HG02571 (cell line): ENCODE measurements at regions not wholly inside any gene's neighbourhood (a gene's known extent, or its start where the extent isn't known, plus 50 kb on each side); places are given as distances from the start of the nearest gene placed in this dataset.
"Not testable (repeated sequence)": the region's sequence is repeated elsewhere in the genome, so short reads cannot be mapped to it uniquely, and the experiment has no call there.

Experiments
- ATAC-seq: cut with Tn5 transposase; IDR thresholded peaks from one replicate; pipeline ENCODE4 v1.9.1; 2021; ENCODE audit warnings: mild to moderate bottlenecking, moderate library complexity; ENCODE audit not compliant: unreplicated experiment

DNA sequence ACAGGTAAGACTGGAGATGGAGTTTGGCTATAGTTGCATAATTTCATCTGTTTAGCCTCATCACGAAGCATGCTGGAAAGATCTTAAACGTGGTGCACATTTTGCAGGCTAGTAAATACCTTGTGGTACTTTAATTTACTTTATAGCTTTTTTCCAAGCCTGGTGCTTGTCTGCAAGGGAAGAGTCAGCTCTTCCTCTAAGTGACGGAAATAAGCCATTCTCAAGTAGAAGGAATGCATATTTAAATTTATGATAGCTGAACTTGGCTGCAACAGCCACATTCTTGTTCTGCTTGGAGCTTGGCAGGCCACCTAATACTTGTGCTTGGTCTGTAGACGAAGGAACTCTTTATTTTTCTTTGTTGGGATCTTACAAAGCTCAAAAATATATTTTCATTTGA is 188.0 kb upstream of the PIK3R1 start:
- ATAC-seq, result no peak

DNA sequence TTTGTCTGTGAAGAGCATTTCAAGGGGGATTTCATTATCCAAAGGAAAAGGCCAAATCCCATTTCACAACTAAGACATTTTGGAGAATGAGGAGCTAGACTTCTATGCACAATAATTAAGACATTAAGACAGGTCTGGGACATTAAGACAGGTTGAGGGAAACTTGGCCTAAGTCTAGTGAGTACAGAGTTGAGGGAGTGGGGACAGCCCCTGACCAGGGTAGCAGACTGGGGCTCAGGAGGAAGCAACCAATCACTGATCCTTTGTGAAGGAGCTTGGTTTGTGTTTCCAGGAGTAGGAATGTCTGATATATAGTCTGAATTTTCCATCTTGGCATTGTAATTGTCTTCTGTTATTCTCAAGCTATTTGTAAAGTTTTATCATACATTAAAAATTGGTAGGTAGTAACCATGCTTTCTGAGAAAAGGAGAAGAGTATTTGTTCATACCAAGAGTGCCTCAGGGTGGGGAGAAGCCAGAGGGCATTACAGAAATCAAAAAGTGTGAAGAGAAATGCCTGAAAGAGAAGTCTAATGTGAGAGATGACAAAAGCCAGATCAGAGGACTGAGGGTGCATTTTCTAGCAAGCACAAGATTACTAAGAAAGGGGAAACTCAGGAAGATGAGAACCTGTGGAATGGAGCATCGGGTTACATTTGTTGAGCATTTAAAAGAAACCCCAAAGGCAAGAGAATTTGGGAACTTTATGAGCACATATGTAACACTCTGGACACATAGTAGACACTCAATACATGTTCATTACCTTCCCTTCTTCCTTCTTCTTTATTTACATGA is 189.3 kb upstream of the PIK3R1 start:
- ATAC-seq, result no peak

- no peak for ATAC-seq
These were observed 191.1 kb upstream of the PIK3R1 start for GRCh38 chr5:68024426-68024825.

DNA sequence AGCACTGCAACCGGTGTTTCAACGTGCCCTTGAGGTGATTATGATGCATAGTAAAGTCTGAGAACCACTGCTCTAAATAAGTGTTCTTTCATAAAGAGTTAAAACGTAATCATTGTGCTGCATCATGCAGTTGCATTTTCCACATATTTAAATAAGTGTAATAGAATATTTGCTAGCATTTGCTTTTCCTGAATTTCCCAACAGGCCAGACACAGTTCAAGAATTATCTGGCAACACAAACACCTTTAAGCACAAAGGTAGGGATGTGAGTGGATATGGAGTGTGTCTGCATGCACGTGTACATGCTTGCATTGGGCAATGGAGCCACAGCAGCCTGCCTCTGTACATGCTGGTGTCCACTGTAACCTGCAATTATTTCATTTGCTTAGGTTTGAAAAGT is 193.6 kb upstream of the PIK3R1 start:
- no peak for ATAC-seq

DNA sequence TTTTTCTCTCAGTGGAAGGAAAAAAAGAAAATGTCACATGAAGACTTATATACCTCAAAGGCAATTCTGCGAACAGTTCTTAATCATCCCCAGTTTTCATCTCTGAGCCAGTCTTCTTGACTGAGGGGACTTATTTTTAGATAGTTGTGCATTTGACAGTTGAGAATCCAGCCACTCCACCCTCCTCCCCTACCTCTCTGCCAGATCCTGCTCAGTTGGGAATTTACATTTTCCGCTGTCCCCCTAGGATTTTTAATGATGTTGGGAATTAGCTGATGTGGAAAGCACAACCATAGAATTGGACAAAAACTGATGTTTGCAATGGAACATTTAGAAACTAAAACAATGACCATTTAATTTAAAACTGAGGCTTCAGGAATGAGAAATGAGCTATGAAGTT is 194.3 kb upstream of the PIK3R1 start:
- ATAC-seq, result no peak

DNA sequence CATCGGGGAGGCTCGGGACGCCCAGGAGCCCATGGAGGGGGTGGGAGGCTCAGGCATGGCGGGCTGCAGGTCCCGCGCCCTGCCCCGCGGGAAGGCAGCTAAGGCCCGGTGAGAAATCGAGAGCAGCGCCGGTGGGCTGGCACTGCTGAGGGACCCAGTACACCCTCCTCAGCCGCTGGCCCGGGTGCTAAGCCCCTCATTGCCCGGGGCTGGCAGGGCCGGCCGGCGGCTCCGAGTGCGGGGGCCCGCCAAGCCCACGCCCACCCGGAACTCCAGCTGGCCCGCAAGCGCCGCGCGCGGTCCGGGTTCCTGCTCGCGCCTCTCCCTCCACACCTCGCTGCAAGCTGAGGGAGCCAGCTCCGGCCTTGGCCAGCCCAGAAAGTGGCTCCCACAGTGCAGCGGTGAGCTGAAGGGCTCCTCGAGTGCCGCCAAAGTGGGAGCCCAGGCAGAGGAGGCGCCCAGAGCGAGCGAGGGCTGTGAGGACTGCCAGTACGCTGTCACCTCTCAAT is 195.0 kb upstream of the PIK3R1 start:
- not testable (repeated sequence) for ATAC-seq

DNA sequence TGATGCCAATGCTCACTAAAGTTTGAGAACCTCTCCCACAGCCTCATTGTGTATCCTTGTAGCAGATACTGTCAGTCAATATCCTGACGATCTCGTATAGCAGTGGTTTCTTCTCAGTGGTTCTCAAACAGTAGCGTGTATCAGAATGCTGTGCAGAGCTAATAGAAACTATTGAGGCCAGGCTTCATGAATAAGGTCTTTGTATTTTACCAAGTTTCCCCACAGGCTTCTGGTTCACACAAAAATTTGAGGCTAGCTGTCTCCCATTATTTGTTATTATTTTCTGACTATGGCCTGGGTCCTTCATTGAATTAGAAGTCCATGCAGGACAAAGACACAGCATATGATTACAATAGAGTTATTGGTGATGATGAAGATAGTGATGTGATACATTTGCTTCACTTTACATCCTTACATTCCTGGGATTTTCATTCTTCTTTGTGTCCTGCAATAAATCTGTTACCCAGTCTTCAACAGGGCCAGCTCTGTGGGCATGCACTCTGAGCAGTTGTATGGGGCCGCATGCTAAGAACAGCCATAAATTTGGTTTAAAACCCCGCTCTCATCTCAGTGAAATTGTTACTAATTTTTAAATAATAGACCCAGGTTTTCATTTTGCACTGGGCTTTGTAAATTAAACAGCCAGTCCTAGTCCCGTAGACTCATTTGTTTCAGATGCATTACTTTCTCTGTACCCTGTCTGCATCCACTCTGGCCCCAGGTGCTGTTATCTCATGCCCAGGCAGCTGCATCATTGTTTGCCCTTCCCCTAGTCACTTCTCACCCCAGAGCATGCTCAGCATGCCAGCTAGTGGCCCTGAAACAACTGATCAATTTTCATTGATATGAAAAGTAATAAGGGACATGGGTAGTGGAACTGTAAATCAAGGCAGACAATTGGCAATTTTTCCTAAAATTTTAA is 199.9 kb upstream of the PIK3R1 start:
- no peak for ATAC-seq

DNA sequence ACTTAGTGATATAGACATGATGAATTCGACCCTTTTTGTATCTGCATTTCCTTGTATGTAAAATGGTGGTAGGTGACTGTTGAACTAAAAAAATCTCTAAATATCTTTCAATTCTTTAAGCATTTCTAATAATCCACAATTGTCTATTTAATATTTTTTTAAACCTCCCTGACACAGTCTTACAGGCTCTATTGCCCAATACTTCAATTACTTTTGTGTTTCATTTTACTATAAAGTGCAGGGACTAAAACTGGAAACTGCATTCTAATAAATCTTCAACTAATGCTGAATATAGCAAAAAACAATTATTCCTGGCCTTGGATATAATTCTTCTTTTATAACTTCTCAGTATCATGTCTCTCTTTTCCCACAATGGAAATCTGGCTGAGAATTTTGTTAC is 202.7 kb upstream of the PIK3R1 start:
- ATAC-seq, result no peak

DNA sequence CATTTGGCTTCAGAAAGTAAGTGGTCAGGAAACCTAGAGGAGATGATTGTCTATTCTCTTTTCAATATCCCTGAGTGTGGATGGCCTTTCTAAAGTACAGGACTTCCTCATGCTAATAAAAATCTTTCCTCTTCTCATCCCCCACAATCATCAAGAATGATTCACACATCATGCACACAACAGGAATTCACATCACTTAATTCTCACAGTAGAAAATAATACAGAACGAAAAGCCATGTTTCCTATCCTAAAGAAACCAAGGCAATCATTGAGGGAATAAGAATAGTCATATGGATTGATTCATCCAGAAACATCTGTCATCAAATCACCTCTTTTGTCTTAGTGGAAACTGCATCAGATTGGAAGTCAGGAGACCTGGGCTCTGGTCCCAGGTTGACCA is 203.1 kb upstream of the PIK3R1 start:
- ATAC-seq, result no peak

- no peak for ATAC-seq
These were observed 203.8 kb upstream of the PIK3R1 start for GRCh38 chr5:68011801-68012200.

GRCh38 chr5:68011259-68011760 is 204.2 kb upstream of the PIK3R1 start:
- no peak for ATAC-seq

DNA sequence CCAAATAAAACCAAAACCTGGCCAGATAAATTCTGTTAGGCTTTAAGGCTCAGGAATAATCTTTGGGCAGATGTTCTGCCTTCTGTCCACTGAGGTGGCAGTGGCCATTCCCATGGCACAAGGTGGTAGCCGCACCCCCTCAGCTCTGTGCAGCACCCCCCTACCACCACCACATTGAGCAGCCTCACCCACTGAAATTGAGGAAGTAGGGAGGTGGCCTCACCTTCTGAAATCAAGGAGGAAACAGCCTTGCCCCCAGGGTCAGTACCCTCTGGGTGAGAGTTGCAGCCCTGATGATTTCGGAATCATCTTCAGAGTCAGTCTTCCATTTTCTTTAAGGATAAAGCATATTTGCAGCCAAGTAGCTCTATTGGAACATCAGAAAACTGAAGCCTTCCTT is 204.8 kb upstream of the PIK3R1 start:
- ATAC-seq, result no peak

DNA sequence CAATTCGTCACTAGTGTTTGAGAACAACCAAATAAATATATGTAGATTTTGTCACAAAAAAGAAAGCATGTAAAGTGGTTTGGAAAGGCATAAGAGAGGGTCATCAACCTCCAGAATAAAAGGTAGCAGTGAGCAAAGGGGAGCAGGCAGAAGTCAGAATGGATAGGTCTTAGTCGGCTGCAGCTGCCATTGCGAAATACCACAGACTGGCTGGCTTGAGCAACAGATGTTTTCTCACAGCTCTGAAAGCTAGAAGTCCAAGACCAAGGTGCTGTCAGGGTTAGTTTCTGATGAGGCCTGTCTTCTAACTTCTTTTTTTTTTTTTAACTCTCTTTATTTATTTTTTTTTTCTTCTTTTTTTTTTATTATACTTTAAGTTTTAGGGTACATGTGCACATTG is 208.1 kb upstream of the PIK3R1 start:
- ATAC-seq, result no peak

GRCh38 chr5:68002836-68003235 is 212.7 kb upstream of the PIK3R1 start:
- no peak for ATAC-seq

DNA sequence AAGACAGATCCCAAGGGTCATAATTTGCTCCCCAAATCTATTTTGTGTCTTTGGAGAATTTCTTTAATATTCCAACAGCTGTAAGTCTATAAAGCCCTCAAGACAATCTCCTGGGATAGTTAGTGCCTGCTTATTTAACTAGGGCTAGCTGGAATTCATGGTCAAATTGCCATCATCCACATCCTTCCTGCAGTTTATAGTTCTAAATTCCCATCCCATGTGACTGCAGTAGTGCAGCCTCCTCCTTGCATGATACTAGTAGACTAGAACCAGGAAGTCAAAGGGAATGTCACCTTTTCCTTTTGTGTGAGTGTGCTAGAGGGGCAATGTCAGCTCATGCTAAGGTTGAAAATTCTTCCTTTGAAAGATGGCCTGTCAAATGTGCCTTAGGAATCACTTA is 214.8 kb upstream of the PIK3R1 start:
- no peak for ATAC-seq

DNA sequence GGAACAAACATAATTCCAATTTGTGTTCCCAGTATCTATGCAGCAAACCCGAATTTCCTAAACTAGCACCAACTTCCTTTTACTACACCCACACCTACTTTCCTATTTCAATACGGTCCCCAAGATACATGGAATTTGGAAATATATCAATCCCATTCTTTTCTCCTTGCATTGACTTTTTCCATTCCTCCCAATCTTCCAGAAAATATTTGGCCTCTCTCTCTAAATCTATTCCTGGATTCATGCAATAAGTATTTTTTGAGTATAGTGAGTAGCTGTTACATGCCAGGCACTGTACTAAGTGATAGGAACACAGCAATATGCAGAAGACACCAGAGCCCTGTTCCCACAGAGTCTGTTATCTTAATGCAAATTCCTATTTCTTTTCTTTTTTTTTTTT is 216.2 kb upstream of the PIK3R1 start:
- no peak for ATAC-seq

GRCh38 chr5:67998709-67999261 is 216.8 kb upstream of the PIK3R1 start:
- ATAC-seq, result no peak

DNA sequence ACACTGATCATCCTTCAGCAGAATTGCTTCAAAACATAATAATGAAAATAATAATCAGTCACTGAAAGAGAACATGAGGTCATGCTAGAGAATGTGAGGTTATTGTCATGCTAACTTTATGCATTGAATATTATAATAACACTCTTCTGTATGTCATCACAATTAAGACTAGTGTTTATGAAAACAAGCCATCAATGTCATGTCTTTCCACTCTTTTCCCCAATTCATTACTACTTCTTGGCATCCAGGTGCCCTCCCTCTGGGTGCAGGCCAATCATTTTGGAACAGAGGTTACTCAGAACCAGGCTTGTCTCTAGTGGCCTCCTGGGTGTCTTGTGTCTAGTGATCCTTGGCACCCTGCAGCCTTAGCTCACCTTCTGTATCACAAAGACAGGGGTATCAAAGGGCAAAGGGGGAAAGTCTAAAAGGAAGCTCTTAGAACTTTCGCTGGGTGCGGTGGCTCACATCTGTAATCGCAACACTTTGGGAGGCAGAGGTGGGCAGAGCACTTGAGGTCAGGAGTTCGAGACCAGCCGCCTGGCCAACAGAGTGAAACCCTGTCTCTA is 217.6 kb upstream of the PIK3R1 start:
- no peak for ATAC-seq

DNA sequence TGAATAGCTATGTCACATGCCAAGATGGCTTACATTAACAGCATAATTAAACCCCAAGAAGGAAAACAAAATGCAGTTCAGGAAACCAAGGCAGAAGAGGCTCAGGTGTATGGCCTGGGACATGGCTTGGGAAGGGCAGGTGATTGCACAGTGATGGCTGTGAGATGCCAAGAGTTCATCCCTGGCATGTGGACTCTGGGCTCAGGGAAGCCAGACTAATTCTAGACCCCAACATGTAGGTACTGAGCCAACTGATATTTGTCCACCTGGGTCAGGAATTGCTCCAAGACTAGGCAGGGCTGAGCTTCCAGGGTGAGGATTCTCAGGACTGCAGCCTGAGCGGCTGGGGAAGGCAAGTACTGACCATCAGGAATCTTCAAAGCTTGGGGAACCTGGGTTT is 218.4 kb upstream of the PIK3R1 start:
- no peak for ATAC-seq

DNA sequence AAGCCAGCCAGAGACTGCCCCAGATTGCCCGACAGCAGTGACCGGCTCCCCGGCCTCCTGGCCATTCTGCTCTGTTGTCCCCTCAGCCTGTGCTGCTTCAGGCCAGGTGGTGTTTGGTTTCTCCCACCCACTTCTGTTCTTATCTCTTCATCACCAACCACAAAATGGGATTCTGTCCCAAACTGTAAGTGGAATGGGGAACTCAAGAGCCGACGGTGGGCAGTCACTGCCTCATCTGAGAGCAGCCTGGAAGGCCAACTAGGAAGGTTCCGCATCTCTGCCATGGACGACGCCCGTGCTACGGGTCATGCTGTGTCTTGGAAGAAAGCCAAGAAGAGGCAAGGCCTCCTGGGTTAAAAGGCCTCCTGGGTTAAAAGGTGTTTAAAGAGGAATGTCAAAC is 219.0 kb upstream of the PIK3R1 start:
- ATAC-seq, result no peak

DNA sequence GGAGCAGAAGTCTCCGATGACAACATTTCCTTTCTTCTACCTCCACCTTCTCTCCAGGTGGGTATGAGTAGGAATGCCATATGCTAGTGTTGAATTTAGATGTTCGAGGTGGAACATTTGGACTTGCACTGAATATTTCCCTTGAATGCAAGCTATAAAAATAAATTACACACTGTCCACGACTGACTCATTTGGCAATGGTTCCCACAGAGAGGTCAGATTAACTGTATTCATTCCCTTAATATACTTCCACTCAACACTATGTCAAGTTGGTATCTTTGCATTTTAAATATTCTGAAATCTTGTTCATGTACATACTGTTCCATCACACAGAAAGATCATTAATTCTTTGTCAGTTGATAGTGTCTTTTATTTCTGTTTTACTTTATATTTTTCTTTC is 222.6 kb upstream of the PIK3R1 start:
- ATAC-seq, result no peak
